HEK293 (cell line): ENCODE measurements at regions not wholly inside any gene's neighbourhood (a gene's known extent, or its start where the extent isn't known, plus 50 kb on each side); places are given as distances from the start of the nearest gene placed in this dataset.

Source experiments
- CTCF ChIA-PET: fragments of 350-600 bp; formaldehyde crosslinking; extraction: SDS; loops from one replicate; lab custom pipeline; 2021; ENCODE audit warnings: antibody characterized with exemption; lab: Yijun Ruan, JAX
- POLR2A ChIA-PET: fragments of 300-600 bp; formaldehyde crosslinking; extraction: SDS; loops from one replicate; lab custom pipeline; 2020; ENCODE audit warnings: antibody characterized with exemption, inconsistent platforms; lab: Yijun Ruan, JAX
- H3K27ac ChIP-seq: fragments of 200-500 bp; sonication (Bioruptor generic); 2 replicates; pipeline ENCODE4 v1.5.1; 2014; ENCODE audit warnings: low read depth, low read length, control low read depth, inconsistent platforms; ENCODE audit errors: extremely low read depth
- H3K36me3 ChIP-seq, 2 experiments: fragments of 200-500 bp in 1 of 2; sonication (Bioruptor generic) in 1 of 2; 1 replicate in 1 of 2; 2 replicates in 1 of 2; pipeline ENCODE4 v1.5.1; 2014 to 2017; ENCODE audit warnings: inconsistent platforms in 2 of 2, low read length in 2 of 2; ENCODE audit not compliant: control insufficient read depth in 2 of 2, insufficient read depth in 1 of 2
- H3K4me1 ChIP-seq: fragments of 200-500 bp; sonication (Bioruptor generic); 2 replicates; pipeline ENCODE4 v1.5.1; 2014; ENCODE audit warnings: mild to moderate bottlenecking, low read length, inconsistent platforms; ENCODE audit not compliant: control insufficient read depth, insufficient read depth
- H3K4me3 ChIP-seq: 2 replicates; pipeline ENCODE4 v1.5.1; 2011; ENCODE audit warnings: low read depth, mild to moderate bottlenecking, control low read depth, low read length, moderate library complexity
- H3K9me3 ChIP-seq: fragments of 200-500 bp; sonication (Bioruptor generic); 2 replicates; pipeline ENCODE4 v1.5.1; 2014; ENCODE audit warnings: low read depth, low read length, inconsistent platforms; ENCODE audit not compliant: control insufficient read depth, insufficient read depth
- GLI2 ChIP-seq: fragments of 450-650 bp; formaldehyde crosslinking; IDR thresholded peaks from 2 replicates; pipeline ENCODE4; 2017; ENCODE audit warnings: missing biosample characterization, missing genetic modification characterization, low read depth, borderline replicate concordance
- KLF10 ChIP-seq: fragments of 450-650 bp; IDR thresholded peaks from 2 replicates; pipeline ENCODE4 v1.5.1; 2018; ENCODE audit warnings: missing biosample characterization, mild to moderate bottlenecking, missing genetic modification characterization
- SCRT2 ChIP-seq: fragments of 450-650 bp; formaldehyde crosslinking; IDR thresholded peaks from 2 replicates; pipeline ENCODE4 v1.5.1; 2016; ENCODE audit warnings: missing biosample characterization, missing genetic modification characterization
- SETDB1 ChIP-seq: IDR thresholded peaks from one replicate; pipeline ENCODE4 v1.6.1; 2017; ENCODE audit warnings: mild to moderate bottlenecking, low read length, moderate library complexity, mixed read lengths; ENCODE audit not compliant: insufficient read length
- SP7 ChIP-seq: fragments of 450-650 bp; formaldehyde crosslinking; IDR thresholded peaks from 2 replicates; pipeline ENCODE4 v1.5.1; 2016; ENCODE audit warnings: missing biosample characterization, missing genetic modification characterization
- TRIM28 ChIP-seq: IDR thresholded peaks from 2 replicates; pipeline ENCODE4 v1.6.1; 2011; ENCODE audit warnings: low read length, control low read depth, borderline replicate concordance
- ZBTB44 ChIP-seq: fragments of 450-650 bp; IDR thresholded peaks from 2 replicates; pipeline ENCODE4 v1.5.1; 2018; ENCODE audit warnings: missing biosample characterization, mild to moderate bottlenecking, missing genetic modification characterization
- ZBTB6 ChIP-seq: fragments of 450-650 bp; formaldehyde crosslinking; IDR thresholded peaks from 2 replicates; pipeline ENCODE4 v1.5.1; 2017; ENCODE audit warnings: missing biosample characterization, missing genetic modification characterization
- ZFHX2 ChIP-seq: fragments of 450-650 bp; formaldehyde crosslinking; conservative IDR thresholded peaks from 2 replicates; pipeline ENCODE4 v1.5.1; 2016; ENCODE audit warnings: missing biosample characterization, missing genetic modification characterization
- ZNF148 ChIP-seq: fragments of 450-650 bp; formaldehyde crosslinking; IDR thresholded peaks from 2 replicates; pipeline ENCODE4 v1.5.0; 2017; ENCODE audit warnings: missing biosample characterization, missing genetic modification characterization, borderline replicate concordance
- ZNF394 ChIP-seq: fragments of 450-650 bp; formaldehyde crosslinking; IDR thresholded peaks from 2 replicates; pipeline ENCODE4 v1.5.1; 2016; ENCODE audit warnings: missing biosample characterization, missing genetic modification characterization, mild to moderate bottlenecking, moderate library complexity, borderline replicate concordance
- ZNF473 ChIP-seq: fragments of 450-650 bp; formaldehyde crosslinking; IDR thresholded peaks from 2 replicates; pipeline ENCODE4 v1.5.1; 2017; ENCODE audit warnings: missing biosample characterization, missing genetic modification characterization
- ZNF580 ChIP-seq: fragments of 450-650 bp; formaldehyde crosslinking; IDR thresholded peaks from 2 replicates; pipeline ENCODE4 v1.5.1; 2016; ENCODE audit warnings: missing biosample characterization, missing genetic modification characterization
- ZNF664 ChIP-seq: fragments of 450-650 bp; formaldehyde crosslinking; IDR thresholded peaks from 2 replicates; pipeline ENCODE4 v1.5.1; 2016; ENCODE audit warnings: missing biosample characterization, missing genetic modification characterization
- ZNF830 ChIP-seq: fragments of 450-650 bp; IDR thresholded peaks from 2 replicates; pipeline ENCODE4 v1.5.0; 2018; ENCODE audit warnings: missing biosample characterization, missing genetic modification characterization, low read depth, mild to moderate bottlenecking, moderate library complexity
- TF ChIP-seq, protein P1 (sequence below): fragments of 450-650 bp; formaldehyde crosslinking; IDR thresholded peaks from 2 replicates; pipeline ENCODE4 v1.5.1; 2016; ENCODE audit warnings: missing biosample characterization, missing genetic modification characterization, borderline replicate concordance

DNA sequence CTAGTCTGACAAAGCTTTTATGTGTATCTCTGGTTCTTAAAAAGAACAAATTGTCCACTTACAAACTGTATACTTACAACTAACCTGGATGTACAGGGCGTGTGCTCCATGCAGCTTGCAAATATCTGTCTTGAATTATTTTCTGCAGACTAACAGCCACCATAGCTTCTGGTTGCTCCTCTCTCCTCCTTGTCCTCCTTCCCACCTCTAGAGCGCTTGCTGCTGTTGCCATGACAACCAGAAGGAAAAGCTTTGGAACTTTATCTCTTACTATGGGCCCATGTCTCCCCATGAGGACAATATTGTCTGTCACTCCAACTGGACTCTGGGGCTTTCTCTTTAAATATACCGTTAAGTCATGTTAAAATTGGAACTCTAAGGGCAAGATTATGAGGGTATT is 71.5 kb upstream of the DHX40 start (continued):
- no peak for TF ChIP-seq ZNF664 (tag by site-specific recombination)
- TF ChIP-seq, all 188 proteins: peak for 0

DNA sequence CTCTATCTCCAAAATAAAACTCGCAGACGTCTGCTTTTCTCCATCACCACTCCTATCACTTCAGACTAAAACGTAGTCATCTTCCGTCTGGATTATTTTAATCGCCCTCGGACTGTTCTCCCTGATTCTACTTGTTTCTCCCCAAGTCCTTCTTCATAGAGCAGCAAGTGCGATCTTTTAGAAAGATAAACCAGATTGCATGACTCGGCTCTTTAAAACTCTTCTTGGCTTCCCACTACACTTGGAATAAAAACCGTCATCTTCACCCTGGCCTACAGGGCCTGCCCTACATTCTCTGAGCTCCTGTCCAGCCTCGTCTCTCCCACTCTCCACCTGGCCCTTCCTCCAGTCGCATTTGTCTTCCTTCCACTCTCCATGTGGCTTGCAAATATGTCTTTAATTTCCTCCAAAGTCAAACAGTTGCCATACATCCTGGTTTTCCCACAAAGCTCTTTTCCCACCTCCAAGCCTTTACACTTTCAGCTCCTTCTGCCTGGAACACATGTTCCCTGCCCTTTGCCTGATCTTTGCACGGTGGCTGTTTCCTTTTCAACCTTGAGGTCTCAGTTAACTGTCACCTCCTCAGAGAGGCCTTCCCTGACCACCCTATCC is 70.5 kb upstream of the DHX40 start:
- H3K4me3 ChIP-seq, result no peak overlapping the region
- CTCF ChIA-PET, result interaction anchor here (0.7 kb wide), 2 partner anchors 27 to 35 kb away, joined by 3 read pairs; no protein-coding TSS in a partner anchor
- H3K4me1 ChIP-seq, result no peaks in the 10 kb centered on the region
- no peak overlapping the region for H3K27ac ChIP-seq
- POLR2A ChIA-PET, result no interaction called here
- H3K9me3 ChIP-seq, result no peaks in the 10 kb centered on the region
- TF ChIP-seq ZNF473 (no peak), SETDB1 (peak; percentile 31)
- TF ChIP-seq, all 188 proteins: peak for 1
- no peaks in the 10 kb centered on the region for H3K36me3 ChIP-seq

- no peaks in the 10 kb centered on the region for H3K4me1 ChIP-seq
- H3K27ac ChIP-seq, result no peak overlapping the region
- no peaks in the 10 kb centered on the region for H3K36me3 ChIP-seq
- no peaks in the 10 kb centered on the region for H3K9me3 ChIP-seq
- ChIA-PET CTCF (no interaction called here), POLR2A (no interaction called here)
- no peak overlapping the region for H3K4me3 ChIP-seq
- no peak for TF ChIP-seq ZNF830 (tag by site-specific recombination)
- TF ChIP-seq, protein P1, sequence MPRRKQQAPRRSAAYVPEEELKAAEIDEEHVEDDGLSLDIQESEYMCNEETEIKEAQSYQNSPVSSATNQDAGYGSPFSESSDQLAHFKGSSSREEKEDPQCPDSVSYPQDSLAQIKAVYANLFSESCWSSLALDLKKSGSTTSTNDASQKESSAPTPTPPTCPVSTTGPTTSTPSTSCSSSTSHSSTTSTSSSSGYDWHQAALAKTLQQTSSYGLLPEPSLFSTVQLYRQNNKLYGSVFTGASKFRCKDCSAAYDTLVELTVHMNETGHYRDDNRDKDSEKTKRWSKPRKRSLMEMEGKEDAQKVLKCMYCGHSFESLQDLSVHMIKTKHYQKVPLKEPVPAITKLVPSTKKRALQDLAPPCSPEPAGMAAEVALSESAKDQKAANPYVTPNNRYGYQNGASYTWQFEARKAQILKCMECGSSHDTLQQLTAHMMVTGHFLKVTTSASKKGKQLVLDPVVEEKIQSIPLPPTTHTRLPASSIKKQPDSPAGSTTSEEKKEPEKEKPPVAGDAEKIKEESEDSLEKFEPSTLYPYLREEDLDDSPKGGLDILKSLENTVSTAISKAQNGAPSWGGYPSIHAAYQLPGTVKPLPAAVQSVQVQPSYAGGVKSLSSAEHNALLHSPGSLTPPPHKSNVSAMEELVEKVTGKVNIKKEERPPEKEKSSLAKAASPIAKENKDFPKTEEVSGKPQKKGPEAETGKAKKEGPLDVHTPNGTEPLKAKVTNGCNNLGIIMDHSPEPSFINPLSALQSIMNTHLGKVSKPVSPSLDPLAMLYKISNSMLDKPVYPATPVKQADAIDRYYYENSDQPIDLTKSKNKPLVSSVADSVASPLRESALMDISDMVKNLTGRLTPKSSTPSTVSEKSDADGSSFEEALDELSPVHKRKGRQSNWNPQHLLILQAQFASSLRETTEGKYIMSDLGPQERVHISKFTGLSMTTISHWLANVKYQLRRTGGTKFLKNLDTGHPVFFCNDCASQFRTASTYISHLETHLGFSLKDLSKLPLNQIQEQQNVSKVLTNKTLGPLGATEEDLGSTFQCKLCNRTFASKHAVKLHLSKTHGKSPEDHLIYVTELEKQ (tag by site-specific recombination), result no peak
- no peak for TF ChIP-seq GLI2 (tag by site-specific recombination)
- no peak for TF ChIP-seq SCRT2
- TF ChIP-seq ZFHX2 (tag by site-specific recombination), result no peak
- TF ChIP-seq SETDB1, result no peak
- no peak for TF ChIP-seq TRIM28
- TF ChIP-seq ZNF664 (tag by site-specific recombination), result no peak
- no peak for TF ChIP-seq SP7 (tag by site-specific recombination)
- TF ChIP-seq KLF10, result no peak
- TF ChIP-seq ZBTB6 (tag by site-specific recombination), result no peak
- no peak for TF ChIP-seq ZNF580
- no peak for TF ChIP-seq ZBTB44 (tag by site-specific recombination)
- no peak for TF ChIP-seq ZNF148 (tag by site-specific recombination)
- no peak for TF ChIP-seq ZNF394 (tag by site-specific recombination)
Observed at GRCh38 chr17:59496178-59496577, 69.2 kb upstream of the DHX40 start.
